HG02973 (cell line): ENCODE measurements at regions not wholly inside any gene's neighbourhood (a gene's known extent, or its start where the extent isn't known, plus 50 kb on each side); places are given as distances from the start of the nearest gene placed in this dataset.

Source experiments
- ATAC-seq: cut with Tn5 transposase; IDR thresholded peaks from one replicate; pipeline ENCODE4 v1.9.1; 2021; ENCODE audit warnings: moderate library complexity; ENCODE audit not compliant: unreplicated experiment

GRCh38 chr11:97107604-97108003 lies 717.8 kb downstream of the JRKL start:
- no peak for ATAC-seq

GRCh38 chr11:97109078-97109477 lies 719.3 kb downstream of the JRKL start:
- no peak for ATAC-seq

- ATAC-seq = no peak
Observed at GRCh38 chr11:97110376-97110775, 720.6 kb downstream of the JRKL start.

GRCh38 chr11:97111559-97111958 lies 721.7 kb downstream of the JRKL start:
- no peak for ATAC-seq

- no peak for ATAC-seq
Observed at GRCh38 chr11:97118614-97119200, 728.9 kb downstream of the JRKL start.

GRCh38 chr11:97123237-97123636 lies 733.4 kb downstream of the JRKL start:
- ATAC-seq = no peak

- no peak for ATAC-seq
Observed at GRCh38 chr11:97136067-97136466, 746.3 kb downstream of the JRKL start.

- ATAC-seq = no peak
Observed at GRCh38 chr11:97140885-97141494, 751.2 kb downstream of the JRKL start.

GRCh38 chr11:97143463-97143862 lies 753.6 kb downstream of the JRKL start:
- no peak for ATAC-seq

GRCh38 chr11:97149741-97150140 lies 759.9 kb downstream of the JRKL start:
- no peak for ATAC-seq

- ATAC-seq = no peak
Observed at GRCh38 chr11:97157221-97157740, 767.5 kb downstream of the JRKL start.

GRCh38 chr11:97158243-97158642 lies 768.4 kb downstream of the JRKL start:
- no peak for ATAC-seq

GRCh38 chr11:97163631-97164191 lies 773.9 kb downstream of the JRKL start:
- ATAC-seq = no peak

GRCh38 chr11:97201743-97202612 lies 812.2 kb downstream of the JRKL start:
- ATAC-seq = no peak

GRCh38 chr11:97202613-97203292 lies 812.9 kb downstream of the JRKL start:
- ATAC-seq = no peak

GRCh38 chr11:97218011-97218410 lies 828.2 kb downstream of the JRKL start:
- ATAC-seq = no peak

GRCh38 chr11:97223647-97224046 lies 833.8 kb downstream of the JRKL start:
- ATAC-seq = no peak

GRCh38 chr11:97224396-97224795 lies 834.6 kb downstream of the JRKL start:
- no peak for ATAC-seq

GRCh38 chr11:97225794-97226193 lies 836.0 kb downstream of the JRKL start:
- no peak for ATAC-seq

- no peak for ATAC-seq
Observed at GRCh38 chr11:97229936-97230335, 840.1 kb downstream of the JRKL start.

GRCh38 chr11:97231231-97231630 lies 841.4 kb downstream of the JRKL start:
- no peak for ATAC-seq
